ENCODE measurements at regions not wholly inside any gene's neighbourhood (a gene's known extent, or its start where the extent isn't known, plus 50 kb on each side); places are given as distances from the start of the nearest gene placed in this dataset.

GRCh38 chr3:33929813-33930212, 131.4 kb downstream of the PDCD6IP start:
- Histone ChIP-seq H3K4me1 (no peaks in the 10 kb centered on the region), H3K4me3 (no peak overlapping the region), H3K27me3 (no peaks in the 10 kb centered on the region), H3K36me3 (no peaks in the 10 kb centered on the region), H3K9me3 (no peaks in the 10 kb centered on the region), H3K27ac (no peak overlapping the region)
- intact Hi-C loops (cut with DNase I), result no loop called here
- TF ChIP-seq POLR2A (IDR thresholded peaks at IDR 0.05) (no peak), EP300 (IDR thresholded peaks at IDR 0.05) (no peak), POLR2AphosphoS5 (IDR thresholded peaks at IDR 0.05) (no peak), CTCF (IDR thresholded peaks at IDR 0.05) (no peak)
- no peak for DNase-seq
- WGBS, 2 donors, result 65 to 86% methylated on average over 2 of the region's 2 CpGs

- H3K27ac ChIP-seq, result no peak overlapping the region
- no peaks in the 10 kb centered on the region for H3K4me1 ChIP-seq
- intact Hi-C loops (cut with DNase I), result no loop called here
- DNase-seq, result no peak
- no peaks in the 10 kb centered on the region for H3K36me3 ChIP-seq
- H3K9me3 ChIP-seq, result no peaks in the 10 kb centered on the region
- TF ChIP-seq POLR2AphosphoS5 (IDR thresholded peaks at IDR 0.05) (no peak), POLR2A (IDR thresholded peaks at IDR 0.05) (no peak), CTCF (IDR thresholded peaks at IDR 0.05) (no peak), EP300 (IDR thresholded peaks at IDR 0.05) (no peak)
- H3K27me3 ChIP-seq, result no peaks in the 10 kb centered on the region
- no peak overlapping the region for H3K4me3 ChIP-seq
Measured at GRCh38 chr3:33931512-33931911, 133.1 kb downstream of the PDCD6IP start.

GRCh38 chr3:33932010-33932764, 133.8 kb downstream of the PDCD6IP start:
- no peak for DNase-seq
- no peaks in the 10 kb centered on the region for H3K36me3 ChIP-seq
- H3K4me1 ChIP-seq, result no peaks in the 10 kb centered on the region
- H3K9me3 ChIP-seq, result no peaks in the 10 kb centered on the region
- WGBS, 2 donors, result 72 to 76% methylated on average over 6 of the region's 6 CpGs
- H3K27ac ChIP-seq, result no peak overlapping the region
- intact Hi-C loops (cut with DNase I), result no loop called here
- no peak for TF ChIP-seq POLR2AphosphoS5 (IDR thresholded peaks at IDR 0.05)
- no peak for TF ChIP-seq POLR2A (IDR thresholded peaks at IDR 0.05)
- H3K27me3 ChIP-seq, result no peaks in the 10 kb centered on the region
- H3K4me3 ChIP-seq, result no peak overlapping the region

GRCh38 chr3:33936171-33936920, 137.9 kb downstream of the PDCD6IP start:
- H3K9me3 ChIP-seq, result no peaks in the 10 kb centered on the region
- TF ChIP-seq EP300 (IDR thresholded peaks at IDR 0.05), result no peak
- no peak for TF ChIP-seq CTCF (IDR thresholded peaks at IDR 0.05)
- no peak for TF ChIP-seq POLR2AphosphoS5 (IDR thresholded peaks at IDR 0.05)
- no peak for TF ChIP-seq POLR2A (IDR thresholded peaks at IDR 0.05)
- no peak overlapping the region for H3K4me3 ChIP-seq
- no peaks in the 10 kb centered on the region for H3K4me1 ChIP-seq
- DNase-seq, result no peak
- WGBS, 2 donors, result 63 to 83% methylated on average over 3 of the region's 3 CpGs
- no peaks in the 10 kb centered on the region for H3K36me3 ChIP-seq
- intact Hi-C loops (cut with DNase I), result no loop called here
- no peaks in the 10 kb centered on the region for H3K27me3 ChIP-seq
- H3K27ac ChIP-seq, result no peak overlapping the region

- no peaks in the 10 kb centered on the region for H3K4me1 ChIP-seq
- H3K9me3 ChIP-seq, result no peaks in the 10 kb centered on the region
- WGBS, 2 donors, result 35 to 65% methylated on average over 1 of the region's 1 CpG
- no peak overlapping the region for H3K27ac ChIP-seq
- TF ChIP-seq POLR2AphosphoS5 (IDR thresholded peaks at IDR 0.05) (no peak), POLR2A (IDR thresholded peaks at IDR 0.05) (no peak), CTCF (IDR thresholded peaks at IDR 0.05) (no peak), EP300 (IDR thresholded peaks at IDR 0.05) (no peak)
- no peaks in the 10 kb centered on the region for H3K36me3 ChIP-seq
- intact Hi-C loops (cut with DNase I), result no loop called here
- no peaks in the 10 kb centered on the region for H3K27me3 ChIP-seq
- DNase-seq, result no peak
- no peak overlapping the region for H3K4me3 ChIP-seq
Measured at GRCh38 chr3:33936921-33937525, 138.6 kb downstream of the PDCD6IP start.

Measured in sigmoid colon (tissue), 6 donors.